B cell (primary cell): ENCODE measurements at regions not wholly inside any gene's neighbourhood (a gene's known extent, or its start where the extent isn't known, plus 50 kb on each side); places are given as distances from the start of the nearest gene placed in this dataset.

Source experiments
- ATAC-seq: fragments of 200-7000 bp; cut with Tn5 transposase; one replicate; pipeline ENCODE4 v1.10.0; 2021; ENCODE audit warnings: low read depth, mild to moderate bottlenecking, moderate number of reproducible peaks, moderate library complexity
- CTCF ChIA-PET: fragments of 350-600 bp; sonication (Branson Sonifier 250); formaldehyde crosslinking; loops from one replicate; lab custom pipeline; 2021; ENCODE audit warnings: antibody characterized with exemption, inconsistent platforms; lab: Charles Lee
- POLR2A ChIA-PET: fragments of 350-600 bp; sonication (Branson Sonifier 250); formaldehyde crosslinking; loops from one replicate; lab custom pipeline; 2021; ENCODE audit warnings: antibody characterized with exemption; lab: Charles Lee
- DNase-seq: peaks from one replicate; pipeline ENCODE4 v3.0.0; 2013
- H2AFZ ChIP-seq: 2 replicates; pipeline ENCODE4 v1.6.1; 2012; ENCODE audit warnings: mild to moderate bottlenecking, low read depth, low read length; ENCODE audit not compliant: insufficient read depth, poor library complexity, severe bottlenecking
- H3K27ac ChIP-seq, 2 donors: 1 replicate in 1 of 2; 2 replicates in 1 of 2; pipeline ENCODE4 v1.5.1; 2012 to 2013; ENCODE audit warnings: low read length in 2 of 2, mild to moderate bottlenecking in 2 of 2, moderate library complexity in 1 of 2
- H3K27me3 ChIP-seq, 4 experiments: fragments of 200-600 bp in 1 of 4; sonication (generic) in 1 of 4; replicated peaks in 1 of 4; 1 replicate in 2 of 4; 2 replicates in 2 of 4; pipeline versions ENCODE4 v1.6.1 to v1.7.0; 2013 to 2016; ENCODE audit warnings: low read length in 3 of 4, mild to moderate bottlenecking in 2 of 4, mixed read lengths in 1 of 4, moderate library complexity in 1 of 4; ENCODE audit not compliant: insufficient read depth in 4 of 4, control insufficient read depth in 3 of 4; ENCODE audit errors: control extremely low read depth in 1 of 4
- H3K36me3 ChIP-seq, 2 experiments: replicated peaks in 1 of 2; 1 replicate in 1 of 2; 2 replicates in 1 of 2; pipeline versions ENCODE4 v1.6.1 to v1.7.1; 2013; ENCODE audit warnings: low read length in 1 of 2; ENCODE audit not compliant: insufficient read depth in 2 of 2, control insufficient read depth in 1 of 2; ENCODE audit errors: control extremely low read depth in 1 of 2, extremely low read depth in 1 of 2
- H3K4me1 ChIP-seq, 2 donors: fragments of 200-600 bp in 1 of 2; sonication (generic) in 1 of 2; 1 replicate in 1 of 2; 2 replicates in 1 of 2; pipeline versions ENCODE4 v1.5.1 to v1.6.1; 2013 to 2017; ENCODE audit warnings: low read length in 2 of 2; ENCODE audit not compliant: control insufficient read depth in 2 of 2, insufficient read depth in 2 of 2
- H3K4me2 ChIP-seq: replicated peaks from 2 replicates; pipeline ENCODE3; 2012; ENCODE audit warnings: mild to moderate bottlenecking, low read depth, low read length; ENCODE audit not compliant: poor library complexity, severe bottlenecking
- H3K4me3 ChIP-seq, 5 experiments: fragments of 200-600 bp in 1 of 5; sonication (generic) in 1 of 5; 1 replicate in 3 of 5; 2 replicates in 2 of 5; pipeline versions ENCODE4 v1.5.1 to v1.7.0; 2011 to 2016; ENCODE audit warnings: low read length in 4 of 5, mild to moderate bottlenecking in 4 of 5, low read depth in 2 of 5, control low read depth in 1 of 5, moderate library complexity in 1 of 5; ENCODE audit not compliant: insufficient read depth in 1 of 5; ENCODE audit errors: control extremely low read depth in 1 of 5, extremely low read depth in 1 of 5
- H3K79me2 ChIP-seq: fragments of 200-600 bp; sonication (generic); one replicate; pipeline ENCODE4 v1.6.0; 2016; ENCODE audit warnings: low read length; ENCODE audit not compliant: control insufficient read depth, insufficient read depth
- H3K9ac ChIP-seq: fragments of 200-600 bp; sonication (generic); 2 replicates; pipeline ENCODE4 v1.6.1; 2017; ENCODE audit warnings: mild to moderate bottlenecking, low read length, moderate library complexity
- H3K9me3 ChIP-seq, 3 donors: one replicate each; pipeline versions ENCODE4 v1.6.1 to v1.7.1; 2013; ENCODE audit warnings: low read length in 2 of 3; ENCODE audit not compliant: control insufficient read depth in 2 of 3, insufficient read depth in 1 of 3; ENCODE audit errors: control extremely low read depth in 1 of 3
- H4K20me1 ChIP-seq: 2 replicates; pipeline ENCODE4 v1.6.0; 2012; ENCODE audit warnings: mild to moderate bottlenecking, low read length; ENCODE audit not compliant: insufficient read depth, control insufficient read depth, poor library complexity, severe bottlenecking
- H3K27ac Mint-ChIP-seq: one replicate; pipeline ENCODE4 v1.8.0; 2021; ENCODE audit warnings: mixed read lengths
- H3K27me3 Mint-ChIP-seq: one replicate; pipeline ENCODE4 v1.8.0; 2021; ENCODE audit warnings: mixed read lengths
- H3K4me1 Mint-ChIP-seq: one replicate; pipeline ENCODE4 v1.8.0; 2021; ENCODE audit warnings: mixed read lengths
- H3K4me3 Mint-ChIP-seq: one replicate; pipeline ENCODE4 v1.8.0; 2021; ENCODE audit warnings: mixed read lengths
- H3K9me3 Mint-ChIP-seq: one replicate; pipeline ENCODE4 v1.8.0; 2022; ENCODE audit warnings: mixed read lengths; ENCODE audit not compliant: insufficient read depth
- CTCF ChIP-seq: fragments of 200-600 bp; IDR thresholded peaks from one replicate; pipeline ENCODE4 v1.8.0; 2022; ENCODE audit warnings: antibody characterized with exemption, mild to moderate bottlenecking
- EZH2 ChIP-seq: IDR thresholded peaks from 2 replicates; pipeline ENCODE4 v1.6.1; 2012; ENCODE audit warnings: borderline replicate concordance, low read depth, mild to moderate bottlenecking, moderate library complexity, low read length; ENCODE audit not compliant: insufficient read depth, poor library complexity, severe bottlenecking
- WGBS: methylation state at CpG from one replicate; pipeline ENCODE4 v1.1.5; 2013; ENCODE audit warnings: missing lambda C conversion rate; ENCODE audit not compliant: insufficient coverage; 5-methylcytosine and 5-hydroxymethylcytosine counted together
- intact Hi-C: fragments of 100-400 bp; cut with micrococcal nuclease; formaldehyde crosslinking; loops from one replicate; pipeline ENCODE4 v1.10.0; 2022

DNA sequence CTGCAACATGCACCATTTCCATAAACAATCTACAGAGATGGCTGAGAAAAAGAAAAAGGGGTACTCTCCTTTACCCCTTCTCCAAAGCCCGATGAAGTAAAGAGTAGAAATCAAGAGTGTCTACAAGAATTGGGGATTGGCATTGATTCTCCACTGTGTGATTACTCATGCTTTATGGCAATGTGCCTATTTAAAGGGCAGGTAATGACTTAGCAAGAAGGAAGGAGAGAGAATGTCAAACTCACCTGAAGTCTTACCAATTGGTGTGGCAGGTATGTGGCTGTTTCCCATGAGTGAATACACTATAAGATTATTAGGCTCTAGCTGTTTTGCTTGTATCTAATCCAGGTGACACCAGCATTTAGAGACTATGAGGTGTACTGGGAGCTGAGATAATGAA is 275.3 kb downstream of the CCER1 start:
- Mint-ChIP-seq H3K4me3 (no peak overlapping the region), H3K27ac (no peak overlapping the region), H3K4me1 (no peaks in the 10 kb centered on the region), H3K9me3 (no peaks in the 10 kb centered on the region), H3K27me3 (no peaks in the 10 kb centered on the region)
- DNase-seq (no peak), ATAC-seq (no peak)
- no peak overlapping the region for H3K4me2 ChIP-seq
- CTCF ChIA-PET: no interaction called here
- no peaks in the 10 kb centered on the region for H3K27me3 ChIP-seq
- no CpG with 5 or more reads among the region's 1 CpG for WGBS
- no peaks in the 10 kb centered on the region for H3K36me3 ChIP-seq
- no peaks in the 10 kb centered on the region for H3K4me1 ChIP-seq
- no peak overlapping the region for H2AFZ ChIP-seq
- H3K4me3 ChIP-seq: no peak overlapping the region
- H3K27ac ChIP-seq: no peak overlapping the region
- H3K9ac ChIP-seq: no peak overlapping the region
- no peaks in the 10 kb centered on the region for H3K79me2 ChIP-seq
- TF ChIP-seq CTCF (no peak), EZH2 (no peak)
- POLR2A ChIA-PET: no interaction called here
- no peaks in the 10 kb centered on the region for H3K9me3 ChIP-seq
- intact Hi-C loops: no loop called here
- no peaks in the 10 kb centered on the region for H4K20me1 ChIP-seq

DNA sequence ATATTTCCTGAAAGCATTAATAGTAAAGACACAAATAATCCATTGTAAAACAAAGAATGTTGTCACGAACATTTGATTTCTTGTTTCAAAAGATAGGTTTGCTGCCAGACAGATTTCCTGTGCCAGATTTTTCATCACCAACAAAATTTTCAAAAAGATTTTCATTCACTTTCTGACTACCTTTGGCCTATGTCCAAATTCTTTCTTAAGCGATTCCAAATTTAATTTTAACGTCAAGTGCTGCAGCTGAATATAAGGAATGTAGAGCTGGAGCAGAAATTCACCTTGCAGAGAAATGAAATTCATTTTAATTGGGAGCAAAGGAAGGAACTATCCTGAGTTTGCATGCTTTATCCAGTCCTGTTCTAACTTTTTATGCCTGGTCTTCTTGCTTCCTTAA is 277.4 kb downstream of the CCER1 start:
- WGBS: no CpG with 5 or more reads among the region's 3 CpGs
- H3K9me3 Mint-ChIP-seq: no peaks in the 10 kb centered on the region

More for the DNA sequence above, 277.4 kb downstream of the CCER1 start:
- H3K36me3 ChIP-seq: no peaks in the 10 kb centered on the region
- H2AFZ ChIP-seq: no peak overlapping the region
- Mint-ChIP-seq H3K4me1 (no peaks in the 10 kb centered on the region), H3K27me3 (no peaks in the 10 kb centered on the region), H3K4me3 (no peak overlapping the region), H3K27ac (no peak overlapping the region)
- TF ChIP-seq CTCF: no peak
- TF ChIP-seq EZH2: no peak
- no peaks in the 10 kb centered on the region for H3K79me2 ChIP-seq
- H3K4me3 ChIP-seq: no peak overlapping the region
- POLR2A ChIA-PET: no interaction called here
- intact Hi-C loops: no loop called here
- no peaks in the 10 kb centered on the region for H3K27me3 ChIP-seq
- CTCF ChIA-PET: no interaction called here
- DNase-seq (no peak), ATAC-seq (no peak)
- no peaks in the 10 kb centered on the region for H4K20me1 ChIP-seq
- no peaks in the 10 kb centered on the region for H3K9me3 ChIP-seq
- H3K4me2 ChIP-seq: no peak overlapping the region
- no peak overlapping the region for H3K27ac ChIP-seq
- no peaks in the 10 kb centered on the region for H3K4me1 ChIP-seq
- H3K9ac ChIP-seq: no peak overlapping the region
